NCI-H146 (cell line): ENCODE measurements at regions not wholly inside any gene's neighbourhood (a gene's known extent, or its start where the extent isn't known, plus 50 kb on each side); places are given as distances from the start of the nearest gene placed in this dataset.

ENCODE experiments used
- DNase-seq: peaks from one replicate; lab custom pipeline; 2025; lab: John Stamatoyannopoulos, UW

DNA sequence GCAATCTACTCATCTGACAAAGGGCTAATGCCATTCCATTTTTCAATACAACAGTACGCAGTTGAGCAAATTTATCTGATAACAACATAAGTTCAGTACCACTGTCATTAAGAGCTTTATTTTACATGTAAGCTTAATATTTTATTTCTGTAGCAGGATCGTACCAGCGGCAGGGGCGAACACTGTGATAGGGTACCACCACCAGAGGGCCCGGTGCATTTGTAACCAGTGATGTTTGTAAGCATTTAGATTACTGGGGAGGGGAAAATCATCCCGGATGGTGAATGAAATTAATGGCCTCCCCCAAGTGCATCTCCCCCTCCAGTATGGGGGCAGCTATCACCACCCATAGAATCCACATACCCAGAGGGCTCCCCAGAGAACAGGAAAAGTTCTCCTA lies 179.0 kb downstream of the ADGRA3 start:
- DNase-seq: no peak

DNA sequence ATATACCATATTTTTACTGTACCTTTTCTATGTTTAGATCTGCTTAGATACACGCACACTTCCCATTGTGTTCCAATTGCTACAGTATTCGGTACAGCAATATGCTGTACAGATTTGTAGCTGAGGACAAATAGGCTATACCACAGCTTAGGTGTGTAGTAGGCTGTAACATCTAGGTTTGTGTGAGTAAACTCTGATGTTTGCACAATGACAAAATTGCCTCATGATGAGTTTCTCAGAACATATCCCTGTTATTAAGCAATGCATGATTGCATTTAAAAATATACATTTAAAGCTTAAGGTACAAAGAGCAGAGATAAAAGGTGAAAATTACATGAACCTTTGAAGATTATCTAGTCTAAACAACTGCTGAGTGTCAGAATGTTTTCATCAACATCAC lies 181.7 kb downstream of the ADGRA3 start:
- DNase-seq: no peak

DNA sequence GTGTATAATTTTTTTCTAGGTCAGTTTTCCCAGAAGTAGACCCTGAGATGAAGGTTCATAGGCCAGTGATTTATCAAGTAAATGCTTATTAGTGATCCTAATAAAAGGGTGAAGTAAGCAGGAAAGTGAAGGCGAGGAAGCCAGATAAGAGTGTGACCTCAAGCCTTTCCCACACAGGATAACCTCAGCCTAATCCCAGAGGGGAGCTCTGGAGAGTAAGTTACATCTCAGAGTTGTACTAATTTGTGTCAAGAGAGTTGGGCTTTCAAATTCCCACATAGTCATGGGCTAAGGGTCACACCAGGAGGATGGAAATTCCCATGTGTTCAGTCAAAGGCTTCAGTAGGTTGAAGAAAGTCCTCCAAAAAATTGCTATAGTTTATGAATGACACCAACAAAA lies 191.4 kb downstream of the ADGRA3 start:
- DNase-seq: no peak

- no peak for DNase-seq
Observed at GRCh38 chr4:22323691-22324090, 192.2 kb downstream of the ADGRA3 start.

DNA sequence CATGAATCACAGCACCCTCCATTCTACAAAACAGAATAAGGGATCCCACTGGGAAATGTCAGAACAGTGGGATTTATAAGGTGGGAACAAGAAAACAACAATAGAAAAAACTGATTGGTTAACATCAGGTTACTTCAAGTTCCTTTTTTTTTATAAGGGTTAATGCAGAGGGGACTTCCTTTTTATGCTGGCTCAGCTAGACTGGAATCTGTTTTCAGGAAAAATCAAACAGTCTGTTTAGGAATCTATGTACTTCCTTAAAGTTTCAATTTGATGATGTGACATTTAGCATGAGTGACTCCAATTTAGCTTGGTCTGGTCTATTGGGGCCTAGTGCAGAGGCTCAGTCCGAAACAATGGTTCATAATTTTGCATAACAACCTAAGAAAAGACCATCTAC lies 192.9 kb downstream of the ADGRA3 start:
- no peak for DNase-seq

DNA sequence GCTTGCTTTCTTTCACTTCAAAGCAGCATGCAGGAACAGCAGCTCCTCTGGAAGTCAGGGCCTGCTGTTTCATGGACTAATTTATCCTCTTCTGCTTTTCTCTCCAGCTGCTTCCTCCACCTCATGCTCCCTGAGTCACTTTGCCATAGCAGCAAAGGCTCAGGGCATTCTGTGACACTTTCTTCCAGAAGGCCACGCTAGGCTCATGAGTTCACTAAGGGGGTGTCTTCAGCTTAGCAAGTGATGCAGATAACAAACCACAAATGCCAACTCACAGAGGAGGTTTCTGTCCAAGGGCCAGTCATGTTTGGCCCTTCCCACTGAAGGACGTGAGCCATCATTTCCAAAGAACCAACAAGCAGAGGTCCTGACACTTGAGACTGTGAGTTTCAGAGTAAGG lies 200.2 kb downstream of the ADGRA3 start:
- DNase-seq: peak; percentile 7

DNA sequence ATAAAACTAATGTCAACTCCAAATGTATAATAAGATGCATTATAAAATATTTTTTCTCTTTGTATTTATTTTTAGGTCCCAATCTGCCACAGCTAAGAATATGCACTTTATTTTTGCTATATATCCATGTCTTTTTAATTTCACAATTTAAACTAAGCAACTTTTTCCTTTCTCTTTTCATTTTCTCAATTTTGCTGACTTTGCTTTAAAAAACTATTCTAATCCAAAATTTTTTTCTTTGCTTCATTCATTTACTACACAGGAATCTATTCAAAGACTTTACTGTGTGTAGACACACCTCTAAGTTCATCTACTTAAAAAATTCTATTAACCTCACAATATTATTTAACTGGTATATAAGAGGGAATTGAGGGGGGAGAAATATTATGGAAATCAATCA lies 201.9 kb downstream of the ADGRA3 start:
- DNase-seq: no peak

GRCh38 chr4:22312113-22312512 lies 203.8 kb downstream of the ADGRA3 start:
- DNase-seq: no peak

DNA sequence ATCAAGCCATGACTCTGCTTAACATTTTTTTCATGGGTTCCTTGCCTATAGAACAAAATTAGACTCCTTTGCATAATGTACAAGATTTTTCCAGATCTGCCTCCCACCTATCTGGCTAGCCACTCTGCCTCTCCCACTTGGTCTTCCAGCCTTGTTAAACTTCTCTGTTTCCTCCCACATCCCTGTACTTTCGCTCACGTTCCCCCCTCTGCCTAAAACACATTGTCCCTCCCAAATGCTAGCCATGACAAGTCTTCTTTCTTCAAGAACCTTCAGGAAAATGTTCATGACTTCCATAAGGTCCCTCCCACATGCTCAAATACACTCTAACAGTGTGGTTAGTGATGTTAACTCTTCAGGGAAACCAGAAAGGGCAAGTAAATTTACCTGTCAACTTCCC lies 214.6 kb downstream of the ADGRA3 start:
- DNase-seq: no peak

DNA sequence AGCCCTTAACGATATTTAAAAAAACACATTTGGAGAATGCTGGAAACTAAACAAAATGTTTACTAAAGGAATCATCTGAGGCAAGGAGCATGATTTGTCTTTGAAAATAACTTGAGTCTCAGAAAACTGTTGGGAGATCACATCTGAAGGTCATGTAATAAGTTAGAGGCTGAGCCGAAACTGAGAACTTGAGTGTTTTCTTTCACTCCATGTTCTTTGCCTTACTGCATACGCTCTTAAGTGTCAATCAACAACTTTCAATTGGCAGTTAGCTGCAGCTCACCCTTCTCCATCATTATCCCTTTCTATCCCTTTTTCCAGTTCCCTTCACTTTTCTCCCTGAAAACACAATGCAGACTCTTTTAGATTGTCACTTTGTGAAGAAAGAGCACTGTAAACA lies 216.2 kb downstream of the ADGRA3 start:
- no peak for DNase-seq

DNA sequence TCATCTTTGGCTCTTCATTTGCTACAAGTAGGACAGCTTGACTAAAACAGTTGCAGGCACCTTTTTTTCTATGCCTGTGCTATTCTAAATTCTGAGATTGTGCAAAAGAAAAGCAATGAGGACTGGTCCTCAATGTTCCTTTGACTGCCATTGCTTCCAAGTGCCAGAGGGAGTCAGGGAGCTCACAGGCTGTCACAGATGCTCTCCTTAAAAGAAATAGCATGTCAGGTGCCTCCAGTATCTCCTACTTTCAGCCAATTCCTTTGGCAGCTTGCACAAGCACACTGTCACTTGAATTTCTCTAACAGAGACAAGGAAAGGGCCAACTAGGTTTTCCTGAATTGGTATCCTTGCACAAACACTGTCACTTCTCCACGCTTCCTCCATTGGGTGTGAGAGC lies 228.2 kb downstream of the ADGRA3 start:
- no peak for DNase-seq

- DNase-seq: peak; percentile 73
Observed at GRCh38 chr4:22268350-22269025, 247.4 kb downstream of the ADGRA3 start.

DNA sequence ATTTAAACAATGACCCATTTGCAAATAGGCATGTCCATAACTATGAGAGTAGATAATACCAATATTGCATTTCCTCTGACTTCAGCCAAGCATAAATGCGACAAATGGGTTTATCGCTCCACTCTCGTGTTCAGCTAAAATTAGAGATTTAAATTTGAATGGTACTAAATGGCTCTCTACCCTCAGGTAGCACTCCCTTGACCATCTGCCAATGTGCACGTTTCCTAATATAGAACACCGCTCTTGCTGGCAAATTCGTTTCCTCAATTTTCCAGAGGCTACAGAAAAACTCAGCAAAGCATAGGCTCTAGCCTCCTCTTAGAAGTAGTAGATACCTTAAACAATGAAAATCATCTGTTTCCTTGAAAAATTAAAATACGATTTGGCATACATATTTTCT lies 251.6 kb downstream of the ADGRA3 start:
- no peak for DNase-seq

DNA sequence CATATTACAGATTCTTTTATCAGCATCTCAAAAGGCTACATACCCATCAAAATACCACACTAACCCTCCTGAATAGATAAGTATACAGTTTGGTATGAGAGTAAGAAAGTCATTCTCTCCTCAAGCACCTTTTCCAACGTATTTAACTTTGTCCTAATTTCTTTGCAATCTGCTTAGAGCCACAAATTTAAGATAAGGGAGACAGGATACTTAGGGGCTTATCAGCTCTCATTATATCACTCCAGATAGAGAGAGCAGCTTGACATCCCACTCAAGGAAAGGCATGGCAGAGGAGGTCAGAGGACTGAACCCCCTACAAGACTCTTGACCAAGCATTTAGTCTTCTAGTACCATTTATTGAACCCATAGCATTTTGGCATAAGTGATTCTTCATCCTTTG lies 262.4 kb downstream of the ADGRA3 start:
- DNase-seq: no peak

DNA sequence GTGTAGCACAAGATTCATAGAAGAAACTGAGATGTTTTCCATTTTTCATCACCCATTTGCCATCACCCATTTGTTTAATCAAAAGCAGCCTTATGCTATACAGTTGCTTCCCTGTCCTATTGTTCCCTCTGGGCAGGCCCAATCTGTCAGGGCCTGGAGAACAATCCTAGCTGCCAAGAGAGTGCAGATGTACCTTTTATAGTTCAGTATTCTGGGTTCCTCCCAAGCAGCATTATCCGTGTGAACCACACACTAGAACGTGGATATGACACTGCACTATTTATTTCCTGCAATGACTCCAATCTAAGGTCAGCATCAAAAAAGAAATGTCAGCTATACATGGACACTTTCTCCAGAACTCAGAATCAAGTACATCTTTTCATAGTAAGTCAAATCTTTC lies 269.0 kb downstream of the ADGRA3 start:
- DNase-seq: no peak

DNA sequence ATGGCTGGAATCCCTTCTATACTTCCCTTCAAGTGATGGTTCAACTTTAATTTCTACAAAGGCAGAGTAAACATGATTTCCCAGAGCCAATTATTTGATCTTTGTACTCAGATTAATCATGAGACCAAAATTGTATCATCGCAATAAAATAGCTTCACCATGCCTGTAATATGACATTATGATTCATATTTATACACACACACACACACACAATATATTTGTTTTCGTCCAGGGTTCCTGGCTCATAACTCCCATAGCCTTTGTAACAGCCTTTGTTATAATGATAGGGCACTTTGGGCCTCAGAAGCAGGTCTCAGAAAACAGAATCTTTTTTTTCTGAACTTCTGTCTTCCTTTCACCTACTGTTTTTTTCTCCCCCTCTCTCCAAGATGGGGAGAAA lies 270.6 kb downstream of the ADGRA3 start:
- DNase-seq: no peak

GRCh38 chr4:22241415-22241814 lies 274.5 kb downstream of the ADGRA3 start:
- no peak for DNase-seq

GRCh38 chr4:22240814-22241213 lies 275.1 kb downstream of the ADGRA3 start:
- no peak for DNase-seq

DNA sequence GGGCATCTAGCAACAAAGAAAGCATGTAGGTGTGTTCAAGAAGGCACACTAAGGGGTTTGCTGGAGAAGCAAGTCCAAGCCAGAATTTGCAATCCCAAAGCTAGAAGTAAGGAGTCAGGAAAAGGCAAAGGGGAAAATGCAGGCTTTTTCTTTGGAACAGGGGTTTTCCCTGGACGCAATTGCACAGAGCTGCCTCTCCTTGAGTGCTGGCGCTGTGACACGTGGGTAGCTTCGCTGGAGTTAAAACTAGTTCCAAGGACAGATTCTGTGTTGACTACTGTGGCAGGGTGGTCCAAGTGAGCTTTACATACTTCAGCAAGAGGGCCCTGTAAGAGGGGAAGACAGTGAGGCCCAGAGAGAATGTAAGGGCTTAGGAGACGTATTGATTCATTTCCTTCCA lies 277.1 kb downstream of the ADGRA3 start:
- peak; percentile 6 for DNase-seq

- DNase-seq: peak; percentile 44
Observed at GRCh38 chr4:22237846-22238494, 277.9 kb downstream of the ADGRA3 start.

- DNase-seq: peak; percentile 67
Observed at GRCh38 chr4:22237155-22237751, 278.6 kb downstream of the ADGRA3 start.

GRCh38 chr4:22235698-22236097 lies 280.2 kb downstream of the ADGRA3 start:
- DNase-seq: no peak

DNA sequence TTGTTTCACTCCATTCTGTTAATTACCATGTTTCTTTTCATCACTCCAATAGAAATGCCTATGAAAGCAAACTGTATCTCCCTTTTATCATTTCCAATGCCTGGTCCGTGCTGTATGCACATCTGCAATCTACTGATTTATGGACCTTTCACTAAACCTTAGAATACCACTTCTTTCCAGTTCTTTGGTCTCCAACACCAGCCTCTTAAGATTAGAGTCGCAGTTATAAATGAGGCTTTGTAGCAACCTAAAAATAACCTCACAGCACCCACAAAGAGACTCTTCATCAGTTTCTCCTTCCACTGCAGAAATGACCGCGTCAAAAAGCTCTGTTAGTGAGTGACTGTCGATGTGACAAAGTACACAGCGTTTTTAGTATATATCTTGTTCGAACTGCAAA lies 282.6 kb downstream of the ADGRA3 start:
- DNase-seq: no peak

GRCh38 chr4:22220965-22221364 lies 272.4 kb upstream of the KCNIP4 start:
- no peak for DNase-seq
